GM13976 (cell line): ENCODE measurements at regions not wholly inside any gene's neighbourhood (a gene's known extent, or its start where the extent isn't known, plus 50 kb on each side); places are given as distances from the start of the nearest gene placed in this dataset.
"Not testable (repeated sequence)": the region's sequence is repeated elsewhere in the genome, so short reads cannot be mapped to it uniquely, and the experiment has no call there.

Experiments
- DNase-seq: peaks from one replicate; pipeline ENCODE4 v3.0.0; 2012; ENCODE audit warnings: low spot score
- in situ Hi-C: fragments of 300-500 bp; cut with MboI; formaldehyde crosslinking; loops from one replicate; pipeline ENCODE4 v1.12.0; 2022; ENCODE audit warnings: low sequenced_read_pairs, mixed read lengths, inconsistent platforms; ENCODE audit not compliant: unreplicated experiment
- TF ChIP-seq, protein P1 (sequence below): IDR thresholded peaks from 2 replicates; pipeline ENCODE4 v1.5.1; 2012; ENCODE audit warnings: borderline replicate concordance, mild to moderate bottlenecking; ENCODE audit not compliant: insufficient read depth; ENCODE audit errors: extremely low read depth, missing control alignments, control extremely low read depth

DNA sequence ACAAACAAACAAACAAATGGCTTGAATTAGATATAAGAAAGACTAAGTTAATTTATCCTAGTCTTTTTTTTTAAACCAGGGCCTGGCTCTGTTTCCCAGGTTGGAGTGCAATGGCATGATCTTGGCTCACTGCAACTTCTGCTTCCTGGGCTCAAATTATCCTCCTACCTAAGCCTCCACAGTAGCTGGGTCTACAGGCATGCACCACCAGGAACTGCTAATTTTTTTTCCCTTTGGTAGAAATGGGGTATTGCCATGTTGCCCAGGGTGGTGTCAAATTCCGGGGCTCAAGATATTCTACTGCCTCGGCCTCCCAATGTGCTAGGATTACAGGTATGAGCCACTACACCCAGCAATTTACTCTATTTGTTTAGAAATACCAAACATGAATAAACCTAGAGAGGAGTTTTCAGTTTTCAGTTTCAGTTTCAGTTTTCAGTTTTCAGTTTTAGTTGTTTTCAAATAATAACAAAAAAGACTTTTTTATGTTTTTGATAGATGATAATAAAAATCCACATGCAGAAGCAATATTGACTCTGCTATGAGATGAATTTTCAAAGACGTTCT lies 817.0 kb downstream of the FLRT2 start:
- in situ Hi-C loops: no loop called here
- no peak for DNase-seq

DNA sequence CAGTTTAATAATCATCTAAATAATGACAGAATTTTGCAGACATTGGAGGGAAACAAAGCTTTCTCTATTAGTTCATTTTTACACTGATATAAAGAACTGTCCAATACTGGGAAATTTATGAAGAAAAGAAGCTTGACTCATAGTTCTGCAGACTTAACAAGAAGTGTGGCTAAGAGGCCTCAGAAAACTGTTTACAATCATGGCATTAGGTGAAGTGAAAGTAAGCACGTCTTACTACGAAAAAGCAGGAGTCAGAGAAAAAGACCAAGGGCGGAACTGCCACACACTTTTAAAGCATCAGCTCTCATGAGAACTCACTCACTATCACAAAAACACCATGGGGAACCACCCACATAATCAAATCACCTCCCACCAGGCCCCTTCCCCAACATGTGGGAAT lies 804.4 kb downstream of the FLRT2 start:
- TF ChIP-seq, protein P1, sequence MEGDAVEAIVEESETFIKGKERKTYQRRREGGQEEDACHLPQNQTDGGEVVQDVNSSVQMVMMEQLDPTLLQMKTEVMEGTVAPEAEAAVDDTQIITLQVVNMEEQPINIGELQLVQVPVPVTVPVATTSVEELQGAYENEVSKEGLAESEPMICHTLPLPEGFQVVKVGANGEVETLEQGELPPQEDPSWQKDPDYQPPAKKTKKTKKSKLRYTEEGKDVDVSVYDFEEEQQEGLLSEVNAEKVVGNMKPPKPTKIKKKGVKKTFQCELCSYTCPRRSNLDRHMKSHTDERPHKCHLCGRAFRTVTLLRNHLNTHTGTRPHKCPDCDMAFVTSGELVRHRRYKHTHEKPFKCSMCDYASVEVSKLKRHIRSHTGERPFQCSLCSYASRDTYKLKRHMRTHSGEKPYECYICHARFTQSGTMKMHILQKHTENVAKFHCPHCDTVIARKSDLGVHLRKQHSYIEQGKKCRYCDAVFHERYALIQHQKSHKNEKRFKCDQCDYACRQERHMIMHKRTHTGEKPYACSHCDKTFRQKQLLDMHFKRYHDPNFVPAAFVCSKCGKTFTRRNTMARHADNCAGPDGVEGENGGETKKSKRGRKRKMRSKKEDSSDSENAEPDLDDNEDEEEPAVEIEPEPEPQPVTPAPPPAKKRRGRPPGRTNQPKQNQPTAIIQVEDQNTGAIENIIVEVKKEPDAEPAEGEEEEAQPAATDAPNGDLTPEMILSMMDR: no peak
- DNase-seq: no peak
- in situ Hi-C loops: no loop called here

More for the DNA sequence above, 817.0 kb downstream of the FLRT2 start:
- TF ChIP-seq, protein P1: no peak

DNA sequence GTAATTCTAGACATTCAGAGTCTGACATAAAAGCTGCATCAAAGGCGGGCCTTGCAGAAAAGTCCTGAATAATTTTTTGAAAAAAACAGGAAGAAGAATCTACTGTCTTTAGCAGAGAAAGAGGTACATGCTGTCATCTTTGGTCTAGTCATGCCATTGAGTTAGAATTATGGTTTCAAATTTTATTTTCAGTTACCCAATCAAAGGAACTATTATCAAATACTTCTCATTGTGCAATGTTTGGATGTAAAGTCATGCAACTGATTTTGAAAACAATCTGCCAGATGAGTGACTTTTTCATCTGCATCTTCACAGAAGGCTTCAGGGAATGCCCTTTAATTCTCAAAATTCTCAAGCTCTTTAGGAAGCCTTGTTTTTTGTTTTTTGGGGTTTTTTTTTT lies 803.5 kb downstream of the FLRT2 start:
- DNase-seq: no peak
- in situ Hi-C loops: no loop called here
- TF ChIP-seq, protein P1: no peak

DNA sequence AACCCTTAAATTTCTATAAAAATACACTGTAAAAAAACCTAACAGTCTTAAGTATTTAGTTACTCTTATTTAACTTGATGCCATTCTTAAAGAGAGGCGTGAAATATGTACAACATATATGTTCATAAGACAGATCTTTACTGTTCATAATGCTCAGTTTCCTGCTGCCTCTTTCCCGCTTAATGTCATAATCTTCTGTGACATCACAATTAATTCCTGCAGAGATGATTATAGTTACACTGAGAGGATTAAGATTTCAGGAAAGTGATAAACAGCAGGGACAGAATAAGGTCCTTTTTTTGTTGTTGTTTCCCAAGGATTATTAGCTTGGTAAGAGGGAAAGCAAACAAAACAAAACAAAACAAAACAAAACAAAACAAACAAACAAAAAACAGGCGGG lies 801.4 kb downstream of the FLRT2 start:
- TF ChIP-seq, protein P1: no peak
- in situ Hi-C loops: no loop called here
- DNase-seq: no peak

DNA sequence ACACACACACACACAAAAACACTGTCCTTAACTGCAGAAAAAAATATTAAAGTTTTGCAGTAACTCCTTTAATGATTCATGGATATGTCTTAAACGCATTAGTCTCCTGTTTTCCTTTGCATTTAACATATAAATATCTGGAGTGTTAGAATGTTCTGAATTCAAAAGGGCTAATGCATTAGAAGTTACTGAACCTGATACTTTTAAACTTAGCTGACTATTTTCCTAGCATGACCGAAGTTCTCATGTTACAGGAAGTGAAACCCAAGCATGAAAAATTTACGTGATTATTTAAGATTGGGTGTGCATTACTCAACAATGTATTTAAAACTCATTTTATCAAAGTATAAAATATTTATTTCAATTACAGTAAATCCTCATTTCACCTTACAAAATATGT lies 791.2 kb downstream of the FLRT2 start:
- TF ChIP-seq, protein P1: no peak
- no peak for DNase-seq
- in situ Hi-C loops: no loop called here

DNA sequence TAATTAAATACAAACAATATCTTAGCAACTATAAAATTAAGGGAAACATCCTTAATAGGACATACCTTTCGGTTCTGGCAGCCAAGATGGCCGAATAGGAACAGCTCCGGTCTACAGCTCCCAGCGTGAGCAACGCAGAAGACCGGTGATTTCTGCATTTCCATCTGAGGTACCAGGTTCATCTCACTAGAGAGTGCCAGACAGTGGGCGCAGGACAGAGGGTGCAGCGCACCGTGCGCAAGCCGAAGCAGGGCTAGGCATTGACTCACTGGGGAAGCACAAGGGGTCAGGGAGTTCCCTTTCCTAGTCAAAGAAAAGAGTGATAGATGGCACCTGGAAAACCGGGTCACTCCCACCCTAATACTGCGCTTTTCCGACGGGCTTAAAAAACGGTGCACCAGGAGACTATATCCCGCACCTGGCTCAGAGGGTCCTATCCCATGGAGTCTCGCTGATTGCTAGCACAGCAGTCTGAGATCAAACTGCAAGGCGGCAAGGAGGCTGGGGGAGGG lies 782.3 kb downstream of the FLRT2 start:
- in situ Hi-C loops, DNase-seq: not testable (repeated sequence)

DNA sequence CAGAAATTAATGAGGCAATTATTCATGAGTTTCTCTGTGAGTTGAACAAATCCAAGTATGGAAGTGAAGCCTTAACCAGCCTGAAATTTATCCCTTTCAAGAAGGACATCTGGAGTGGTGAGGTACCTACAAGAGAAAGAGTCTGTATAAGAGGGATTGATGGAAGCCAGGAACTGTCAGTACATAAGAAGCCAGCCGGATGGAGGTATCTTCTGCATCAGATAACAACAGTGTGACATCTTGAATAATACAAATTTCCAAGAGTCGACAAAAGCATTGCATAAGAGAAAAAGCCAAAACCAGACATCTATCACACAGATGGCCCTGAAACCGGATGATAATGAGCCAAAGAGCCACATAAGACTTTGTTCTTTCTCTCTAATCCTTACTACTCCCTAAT lies 781.2 kb downstream of the FLRT2 start:
- TF ChIP-seq, protein P1: no peak
- in situ Hi-C loops: no loop called here
- DNase-seq: no peak
